ENCODE measurements at regions not wholly inside any gene's neighbourhood (a gene's known extent, or its start where the extent isn't known, plus 50 kb on each side); places are given as distances from the start of the nearest gene placed in this dataset.
"Not testable (repeated sequence)": the region's sequence is repeated elsewhere in the genome, so short reads cannot be mapped to it uniquely, and the experiment has no call there.

DNA sequence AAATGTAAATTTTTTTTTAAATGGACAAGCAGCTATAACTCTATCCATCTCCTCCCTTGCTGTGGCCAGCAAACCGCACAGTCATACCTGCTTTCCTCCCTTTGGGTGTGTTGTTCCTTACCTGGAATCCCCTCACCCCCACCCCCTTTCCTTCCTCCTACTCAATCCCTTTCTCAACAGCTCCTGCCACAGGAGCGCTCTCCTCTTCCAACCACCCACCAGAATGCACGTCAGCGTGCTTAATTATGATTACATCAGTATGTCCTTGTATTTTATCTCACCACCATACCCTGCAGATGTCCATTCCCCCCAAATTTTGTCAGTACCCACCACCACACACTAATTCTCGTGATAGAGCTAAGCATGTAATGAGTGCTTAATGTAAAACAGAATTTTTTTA is 60.9 kb upstream of the LMO2 start:
- TF ChIP-seq, protein P1, sequence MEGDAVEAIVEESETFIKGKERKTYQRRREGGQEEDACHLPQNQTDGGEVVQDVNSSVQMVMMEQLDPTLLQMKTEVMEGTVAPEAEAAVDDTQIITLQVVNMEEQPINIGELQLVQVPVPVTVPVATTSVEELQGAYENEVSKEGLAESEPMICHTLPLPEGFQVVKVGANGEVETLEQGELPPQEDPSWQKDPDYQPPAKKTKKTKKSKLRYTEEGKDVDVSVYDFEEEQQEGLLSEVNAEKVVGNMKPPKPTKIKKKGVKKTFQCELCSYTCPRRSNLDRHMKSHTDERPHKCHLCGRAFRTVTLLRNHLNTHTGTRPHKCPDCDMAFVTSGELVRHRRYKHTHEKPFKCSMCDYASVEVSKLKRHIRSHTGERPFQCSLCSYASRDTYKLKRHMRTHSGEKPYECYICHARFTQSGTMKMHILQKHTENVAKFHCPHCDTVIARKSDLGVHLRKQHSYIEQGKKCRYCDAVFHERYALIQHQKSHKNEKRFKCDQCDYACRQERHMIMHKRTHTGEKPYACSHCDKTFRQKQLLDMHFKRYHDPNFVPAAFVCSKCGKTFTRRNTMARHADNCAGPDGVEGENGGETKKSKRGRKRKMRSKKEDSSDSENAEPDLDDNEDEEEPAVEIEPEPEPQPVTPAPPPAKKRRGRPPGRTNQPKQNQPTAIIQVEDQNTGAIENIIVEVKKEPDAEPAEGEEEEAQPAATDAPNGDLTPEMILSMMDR (IDR thresholded peaks at IDR 0.05) = no peak
- TF ChIP-seq POLR2A (IDR thresholded peaks at IDR 0.05) (no peak), POLR2AphosphoS5 (IDR thresholded peaks at IDR 0.05) (no peak)
- intact Hi-C loops (cut with DNase I; ENCODE audit: low total_unique reads) = no loop called here
- Histone ChIP-seq H3K4me1 (no peaks in the 10 kb centered on the region), H3K9me3 (no peaks in the 10 kb centered on the region), H3K27ac (no peak overlapping the region), H3K4me3 (no peak overlapping the region), H3K27me3 (no peaks in the 10 kb centered on the region), H3K36me3 (no peaks in the 10 kb centered on the region)
- no peak for DNase-seq (ENCODE audit: low spot score in 2 of 2)

DNA sequence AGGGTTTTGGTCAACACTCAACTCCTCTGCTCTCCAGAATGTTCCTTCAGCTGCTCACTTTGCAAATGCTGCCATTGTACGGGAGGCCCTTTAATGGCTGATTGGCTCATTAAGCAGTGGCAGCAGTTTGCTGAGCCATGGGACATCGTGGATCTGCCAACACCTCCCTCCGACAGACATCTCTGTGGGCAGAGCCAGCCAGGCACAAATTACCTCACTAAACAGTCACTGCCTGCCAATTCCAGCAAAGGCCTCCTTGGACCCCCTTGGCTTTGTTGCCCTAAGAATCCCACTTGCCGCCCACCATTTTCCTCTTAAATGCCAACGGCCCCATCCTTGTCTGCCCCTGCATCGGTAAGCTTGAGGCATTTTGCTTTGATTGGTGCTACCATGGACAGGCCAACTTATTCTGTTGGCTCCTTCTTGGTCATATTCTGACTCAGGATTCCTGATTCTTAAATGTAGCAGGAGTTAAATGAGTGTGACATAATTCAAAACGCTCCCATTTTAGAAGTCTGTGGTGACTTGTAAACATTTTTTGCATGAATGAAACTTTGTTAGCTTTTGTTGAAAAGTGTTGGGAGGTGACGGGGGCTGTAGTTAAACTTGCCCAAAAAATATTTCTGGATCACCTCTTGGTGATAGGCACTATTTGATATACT is 57.5 kb upstream of the LMO2 start:
- Histone ChIP-seq H3K27ac (no peak overlapping the region), H3K27me3 (no peaks in the 10 kb centered on the region), H3K36me3 (no peaks in the 10 kb centered on the region), H3K4me3 (no peak overlapping the region), H3K4me1 (no peaks in the 10 kb centered on the region), H3K9me3 (no peaks in the 10 kb centered on the region)
- intact Hi-C loops (cut with DNase I; ENCODE audit: low total_unique reads) = no loop called here
- TF ChIP-seq, protein P1 (IDR thresholded peaks at IDR 0.05) = no peak
- TF ChIP-seq POLR2A (IDR thresholded peaks at IDR 0.05) (no peak), POLR2AphosphoS5 (IDR thresholded peaks at IDR 0.05) (no peak)
- no peak for DNase-seq (ENCODE audit: low spot score in 2 of 2)

DNA sequence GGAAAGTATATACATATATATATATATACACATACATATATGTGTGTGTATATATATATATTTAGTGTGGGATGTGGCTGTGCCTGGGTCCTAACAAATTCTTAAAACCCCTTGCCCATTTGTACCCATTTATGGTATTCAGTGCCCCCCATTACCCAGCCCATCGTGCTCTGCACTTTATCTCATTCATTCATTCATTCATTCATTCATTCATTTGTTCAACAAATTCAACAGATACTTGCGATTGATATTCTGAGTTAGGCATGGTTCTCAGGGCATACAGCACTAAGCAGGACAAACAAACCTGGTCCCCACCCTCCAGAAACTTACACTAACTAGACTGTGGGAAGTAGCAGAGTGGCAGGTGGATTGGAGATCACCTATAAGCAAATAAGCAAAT is 56.6 kb upstream of the LMO2 start:
- TF ChIP-seq POLR2AphosphoS5 (IDR thresholded peaks at IDR 0.05) (no peak), POLR2A (IDR thresholded peaks at IDR 0.05) (no peak)
- TF ChIP-seq, protein P1 (IDR thresholded peaks at IDR 0.05) = no peak
- no peak overlapping the region for H3K4me3 ChIP-seq
- H3K36me3 ChIP-seq = no peaks in the 10 kb centered on the region
- no peaks in the 10 kb centered on the region for H3K27me3 ChIP-seq
- no peaks in the 10 kb centered on the region for H3K4me1 ChIP-seq
- no peaks in the 10 kb centered on the region for H3K9me3 ChIP-seq
- no peak for DNase-seq (ENCODE audit: low spot score in 2 of 2)
- no peak overlapping the region for H3K27ac ChIP-seq
- intact Hi-C loops (cut with DNase I; ENCODE audit: low total_unique reads) = no loop called here

DNA sequence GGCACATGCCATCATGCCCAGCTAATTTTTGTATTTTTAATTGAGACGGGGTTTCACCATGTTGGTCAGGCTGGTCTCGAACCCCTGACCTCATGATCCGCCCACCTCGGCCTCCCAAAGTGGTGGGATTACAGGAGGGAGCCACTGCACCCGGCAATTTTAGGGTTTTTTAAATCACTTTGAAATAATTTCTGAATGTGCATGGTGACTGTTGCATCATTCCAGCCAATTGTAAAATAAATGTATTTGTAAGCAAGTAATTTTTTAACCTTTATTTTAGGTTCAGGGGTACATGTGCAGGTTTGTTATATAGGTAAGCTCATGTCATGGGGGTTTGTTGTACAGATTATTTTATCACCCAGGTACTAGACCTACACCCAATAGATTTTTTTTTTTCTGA is 56.0 kb upstream of the LMO2 start:
- H3K27ac ChIP-seq; H3K9me3 ChIP-seq; H3K4me3 ChIP-seq; DNase-seq (ENCODE audit: low spot score in 2 of 2); intact Hi-C loops (cut with DNase I; ENCODE audit: low total_unique reads); H3K27me3 ChIP-seq; H3K4me1 ChIP-seq; H3K36me3 ChIP-seq: not testable (repeated sequence)

DNA sequence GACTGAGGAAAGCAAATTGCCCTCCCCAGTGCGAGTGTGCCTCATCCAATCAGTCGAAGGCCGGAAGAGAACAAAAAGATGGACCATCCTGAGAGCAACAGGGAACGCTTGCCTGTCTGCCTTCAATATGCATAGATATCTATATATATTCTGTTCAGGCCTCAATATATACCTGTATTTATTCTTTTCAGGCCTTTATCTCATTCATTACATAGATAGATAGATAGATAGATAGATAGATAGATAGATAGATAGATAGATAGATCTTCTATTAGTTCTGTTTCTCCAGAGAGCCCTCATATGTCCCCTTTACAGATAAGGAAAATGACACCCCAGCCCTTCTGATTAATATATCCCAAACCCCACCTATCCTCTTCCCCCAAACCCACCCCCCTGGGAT is 55.1 kb upstream of the LMO2 start:
- Histone ChIP-seq H3K4me1 (no peaks in the 10 kb centered on the region), H3K36me3 (no peaks in the 10 kb centered on the region), H3K27ac (no peak overlapping the region), H3K27me3 (no peaks in the 10 kb centered on the region), H3K9me3 (no peaks in the 10 kb centered on the region), H3K4me3 (no peak overlapping the region)
- no peak for DNase-seq (ENCODE audit: low spot score in 2 of 2)
- TF ChIP-seq, protein P1 (IDR thresholded peaks at IDR 0.05) = no peak
- TF ChIP-seq POLR2AphosphoS5 (IDR thresholded peaks at IDR 0.05) (no peak), POLR2A (IDR thresholded peaks at IDR 0.05) (no peak)
- intact Hi-C loops (cut with DNase I; ENCODE audit: low total_unique reads) = no loop called here
